HL-60 (cell line): ENCODE measurements at regions not wholly inside any gene's neighbourhood (a gene's known extent, or its start where the extent isn't known, plus 50 kb on each side); places are given as distances from the start of the nearest gene placed in this dataset.

ENCODE experiments used
- DNase-seq, 2 experiments: peaks; one replicate each; pipeline ENCODE4 v3.0.0-alpha.2; 2010 to 2020; ENCODE audit warnings: low read depth in 1 of 2, low spot score in 1 of 2
- H3K27ac ChIP-seq: fragments of 250-450 bp; sonication (Bioruptor Pico); replicated peaks from 2 replicates; pipeline ENCODE4 v1.5.1; 2020; ENCODE audit warnings: mild to moderate bottlenecking, moderate library complexity
- H3K27me3 ChIP-seq: fragments of 250-450 bp; sonication (Bioruptor Pico); 2 replicates; pipeline ENCODE4 v1.5.1; 2021; ENCODE audit warnings: mild to moderate bottlenecking, moderate library complexity; ENCODE audit not compliant: insufficient read depth, poor library complexity, severe bottlenecking
- H3K4me3 ChIP-seq: replicated peaks from 2 replicates; pipeline ENCODE4 v1.5.1; 2011; ENCODE audit warnings: mild to moderate bottlenecking, control low read depth, low read length; ENCODE audit not compliant: insufficient read depth
- GABPA ChIP-seq: IDR thresholded peaks from 2 replicates; pipeline ENCODE4 v1.6.1; 2012; ENCODE audit warnings: low read depth
- POLR2AphosphoS5 ChIP-seq: IDR thresholded peaks from 2 replicates; pipeline ENCODE4 v1.6.1; 2012; ENCODE audit warnings: low read depth
- SPI1 ChIP-seq: IDR thresholded peaks from 2 replicates; pipeline ENCODE4 v1.6.1; 2012; ENCODE audit warnings: low read depth, mild to moderate bottlenecking, borderline replicate concordance
- TF ChIP-seq, protein P1 (sequence below): IDR thresholded peaks from 2 replicates; pipeline ENCODE4 v1.6.1; 2012; ENCODE audit warnings: low read depth; ENCODE audit not compliant: insufficient replicate concordance
- TF ChIP-seq, protein P2 (sequence below): IDR thresholded peaks from one replicate; pipeline ENCODE4 v1.5.1; 2011; ENCODE audit warnings: low read length, control low read depth, inconsistent platforms; ENCODE audit not compliant: insufficient read depth

DNA sequence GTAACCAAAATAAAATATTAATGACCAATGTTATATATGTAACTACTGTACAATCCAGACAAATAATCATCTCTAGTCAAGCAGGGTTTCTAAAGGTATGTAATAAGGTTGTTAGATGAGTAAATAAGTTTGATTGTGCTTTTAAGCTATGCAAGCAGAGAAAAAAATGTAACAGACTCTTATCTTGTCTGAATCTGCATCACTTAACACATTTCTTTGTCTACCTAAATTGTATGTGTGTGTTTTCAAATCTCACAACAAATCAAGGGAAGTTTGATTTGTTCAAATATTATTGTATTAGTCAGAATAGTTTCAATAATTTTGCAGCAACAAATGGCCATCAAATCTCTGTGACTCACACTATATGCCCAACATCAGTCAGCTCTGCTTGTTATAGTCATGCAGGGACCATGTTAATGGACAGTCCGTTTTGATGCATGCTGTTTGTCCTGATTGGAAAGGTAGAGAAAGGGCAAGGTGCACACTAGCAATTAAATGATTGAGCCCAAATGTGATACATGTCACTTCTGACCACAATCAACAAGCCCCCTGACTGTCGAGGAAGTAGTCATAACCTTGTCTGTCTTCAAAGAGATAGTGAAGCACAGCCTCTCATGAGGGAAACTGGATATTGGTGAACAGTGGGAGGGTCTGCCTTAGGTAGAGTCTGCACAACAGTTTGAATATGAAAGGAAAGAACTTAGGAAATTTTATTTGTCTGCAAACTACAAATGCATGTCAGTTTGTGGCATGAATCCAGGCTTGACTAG lies 349.4 kb upstream of the SATB1 start:
- no peak overlapping the region for H3K27ac ChIP-seq
- TF ChIP-seq, protein P1, sequence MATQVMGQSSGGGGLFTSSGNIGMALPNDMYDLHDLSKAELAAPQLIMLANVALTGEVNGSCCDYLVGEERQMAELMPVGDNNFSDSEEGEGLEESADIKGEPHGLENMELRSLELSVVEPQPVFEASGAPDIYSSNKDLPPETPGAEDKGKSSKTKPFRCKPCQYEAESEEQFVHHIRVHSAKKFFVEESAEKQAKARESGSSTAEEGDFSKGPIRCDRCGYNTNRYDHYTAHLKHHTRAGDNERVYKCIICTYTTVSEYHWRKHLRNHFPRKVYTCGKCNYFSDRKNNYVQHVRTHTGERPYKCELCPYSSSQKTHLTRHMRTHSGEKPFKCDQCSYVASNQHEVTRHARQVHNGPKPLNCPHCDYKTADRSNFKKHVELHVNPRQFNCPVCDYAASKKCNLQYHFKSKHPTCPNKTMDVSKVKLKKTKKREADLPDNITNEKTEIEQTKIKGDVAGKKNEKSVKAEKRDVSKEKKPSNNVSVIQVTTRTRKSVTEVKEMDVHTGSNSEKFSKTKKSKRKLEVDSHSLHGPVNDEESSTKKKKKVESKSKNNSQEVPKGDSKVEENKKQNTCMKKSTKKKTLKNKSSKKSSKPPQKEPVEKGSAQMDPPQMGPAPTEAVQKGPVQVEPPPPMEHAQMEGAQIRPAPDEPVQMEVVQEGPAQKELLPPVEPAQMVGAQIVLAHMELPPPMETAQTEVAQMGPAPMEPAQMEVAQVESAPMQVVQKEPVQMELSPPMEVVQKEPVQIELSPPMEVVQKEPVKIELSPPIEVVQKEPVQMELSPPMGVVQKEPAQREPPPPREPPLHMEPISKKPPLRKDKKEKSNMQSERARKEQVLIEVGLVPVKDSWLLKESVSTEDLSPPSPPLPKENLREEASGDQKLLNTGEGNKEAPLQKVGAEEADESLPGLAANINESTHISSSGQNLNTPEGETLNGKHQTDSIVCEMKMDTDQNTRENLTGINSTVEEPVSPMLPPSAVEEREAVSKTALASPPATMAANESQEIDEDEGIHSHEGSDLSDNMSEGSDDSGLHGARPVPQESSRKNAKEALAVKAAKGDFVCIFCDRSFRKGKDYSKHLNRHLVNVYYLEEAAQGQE: no peak
- TF ChIP-seq, protein P2, sequence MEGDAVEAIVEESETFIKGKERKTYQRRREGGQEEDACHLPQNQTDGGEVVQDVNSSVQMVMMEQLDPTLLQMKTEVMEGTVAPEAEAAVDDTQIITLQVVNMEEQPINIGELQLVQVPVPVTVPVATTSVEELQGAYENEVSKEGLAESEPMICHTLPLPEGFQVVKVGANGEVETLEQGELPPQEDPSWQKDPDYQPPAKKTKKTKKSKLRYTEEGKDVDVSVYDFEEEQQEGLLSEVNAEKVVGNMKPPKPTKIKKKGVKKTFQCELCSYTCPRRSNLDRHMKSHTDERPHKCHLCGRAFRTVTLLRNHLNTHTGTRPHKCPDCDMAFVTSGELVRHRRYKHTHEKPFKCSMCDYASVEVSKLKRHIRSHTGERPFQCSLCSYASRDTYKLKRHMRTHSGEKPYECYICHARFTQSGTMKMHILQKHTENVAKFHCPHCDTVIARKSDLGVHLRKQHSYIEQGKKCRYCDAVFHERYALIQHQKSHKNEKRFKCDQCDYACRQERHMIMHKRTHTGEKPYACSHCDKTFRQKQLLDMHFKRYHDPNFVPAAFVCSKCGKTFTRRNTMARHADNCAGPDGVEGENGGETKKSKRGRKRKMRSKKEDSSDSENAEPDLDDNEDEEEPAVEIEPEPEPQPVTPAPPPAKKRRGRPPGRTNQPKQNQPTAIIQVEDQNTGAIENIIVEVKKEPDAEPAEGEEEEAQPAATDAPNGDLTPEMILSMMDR: no peak
- TF ChIP-seq SPI1 (no peak), GABPA (no peak), POLR2AphosphoS5 (no peak)
- H3K27me3 ChIP-seq: peaks cover 3% of the 10 kb centered on the region
- no peak overlapping the region for H3K4me3 ChIP-seq
- no peak for DNase-seq

GRCh38 chr3:18772699-18773305 lies 347.7 kb upstream of the SATB1 start:
- H3K27me3 ChIP-seq: peaks cover 3% of the 10 kb centered on the region
- no peak for TF ChIP-seq SPI1
- TF ChIP-seq, protein P1: no peak
- TF ChIP-seq, protein P2: no peak
- TF ChIP-seq POLR2AphosphoS5: no peak
- no peak for TF ChIP-seq GABPA
- no peak for DNase-seq
- no peak overlapping the region for H3K4me3 ChIP-seq
- H3K27ac ChIP-seq: no peak overlapping the region

- Histone ChIP-seq H3K27me3 (peaks cover 3% of the 10 kb centered on the region), H3K27ac (no peak overlapping the region), H3K4me3 (no peak overlapping the region)
- TF ChIP-seq GABPA: no peak
- TF ChIP-seq, protein P1: no peak
- no peak for DNase-seq
Measured at GRCh38 chr3:18771931-18772330, 346.8 kb upstream of the SATB1 start.
